ENCODE measurements at regions not wholly inside any gene's neighbourhood (a gene's known extent, or its start where the extent isn't known, plus 50 kb on each side); places are given as distances from the start of the nearest gene placed in this dataset.

- no peaks in the 10 kb centered on the region for H3K36me3 Mint-ChIP-seq
- intact Hi-C loops (cut with micrococcal nuclease): no loop called here
- H3K4me1 Mint-ChIP-seq: no peaks in the 10 kb centered on the region
- Histone ChIP-seq H3K27me3 (ENCODE audit: control insufficient read depth in 2 of 2, insufficient read depth in 2 of 2, low read length in 2 of 2) (no peaks in the 10 kb centered on the region), H3K4me1 (ENCODE audit: control insufficient read depth in 1 of 2, insufficient read depth in 2 of 2, low read length in 2 of 2) (no peaks in the 10 kb centered on the region), H3K4me2 (replicated peaks; ENCODE audit: extremely low read depth, low read length, poor library complexity, severe bottlenecking) (no peak overlapping the region), H3K36me3 (replicated peaks in 1 of 2; ENCODE audit: control insufficient read depth in 1 of 2, insufficient read depth in 2 of 2, low read length in 2 of 2) (no peaks in the 10 kb centered on the region), H3K9ac (ENCODE audit: insufficient read depth, low read length, poor library complexity, severe bottlenecking) (no peak overlapping the region), H4K20me1 (ENCODE audit: insufficient read depth, low read length) (no peaks in the 10 kb centered on the region), H3K4me3 (replicated peaks in 1 of 3; ENCODE audit: low read depth in 2 of 3, low read length in 3 of 3) (no peak overlapping the region), H3K27ac (ENCODE audit: low read depth in 1 of 2, low read length in 2 of 2) (no peak overlapping the region), H3K79me2 (ENCODE audit: insufficient read depth, low read length) (no peaks in the 10 kb centered on the region), H2AFZ (ENCODE audit: insufficient read depth, low read depth, low read length, poor library complexity, severe bottlenecking) (no peak overlapping the region), H3K9me3 (replicated peaks in 1 of 2; ENCODE audit: control insufficient read depth in 1 of 2, insufficient read depth in 1 of 2, low read length in 2 of 2) (peaks cover 0 to 7% of the 10 kb centered on the region in 2 donors)
- WGBS (ENCODE audit: insufficient coverage): 84% methylated on average over 3 of the region's 3 CpGs
- H3K4me3 Mint-ChIP-seq: no peak overlapping the region
- no peak overlapping the region for H3K27ac Mint-ChIP-seq
- DNase-seq: no peak
- H3K9me3 Mint-ChIP-seq: peaks cover 0 to 7% (median 4%) of the 10 kb centered on the region in 7 donors
- TF ChIP-seq CTCF (IDR thresholded peaks at IDR 0.05): no peak
- H3K27me3 Mint-ChIP-seq (ENCODE audit: low read depth in 3 of 3): peaks cover 0 to 3% (median 0%) of the 10 kb centered on the region in 3 donors
Measured at GRCh38 chr3:76456322-76456721, 583.6 kb upstream of the ROBO2 start.

GRCh38 chr3:76463501-76463900 lies 576.4 kb upstream of the ROBO2 start:
- no peaks in the 10 kb centered on the region for H3K27me3 ChIP-seq (ENCODE audit: control insufficient read depth in 2 of 2, insufficient read depth in 2 of 2, low read length in 2 of 2)
- H3K27ac ChIP-seq (ENCODE audit: low read depth in 1 of 2, low read length in 2 of 2): no peak overlapping the region
- H3K9me3 ChIP-seq (replicated peaks in 1 of 2; ENCODE audit: control insufficient read depth in 1 of 2, insufficient read depth in 1 of 2, low read length in 2 of 2): no peaks in the 10 kb centered on the region
- no peak overlapping the region for H3K9ac ChIP-seq (ENCODE audit: insufficient read depth, low read length, poor library complexity, severe bottlenecking)
- Mint-ChIP-seq H3K4me1 (no peaks in the 10 kb centered on the region), H3K4me3 (no peak overlapping the region), H3K27me3 (ENCODE audit: low read depth in 3 of 3) (peaks cover 0 to 3% (median 2%) of the 10 kb centered on the region in 3 donors), H3K36me3 (no peaks in the 10 kb centered on the region), H3K27ac (no peak overlapping the region), H3K9me3 (peaks cover 0 to 5% (median 3%) of the 10 kb centered on the region in 7 donors)
- intact Hi-C loops (cut with micrococcal nuclease): no loop called here
- WGBS (ENCODE audit: insufficient coverage): 73% methylated on average over 3 of the region's 4 CpGs
- H3K4me1 ChIP-seq (ENCODE audit: control insufficient read depth in 1 of 2, insufficient read depth in 2 of 2, low read length in 2 of 2): no peaks in the 10 kb centered on the region
- H3K4me3 ChIP-seq (replicated peaks in 1 of 3; ENCODE audit: low read depth in 2 of 3, low read length in 3 of 3): no peak overlapping the region
- H3K36me3 ChIP-seq (replicated peaks in 1 of 2; ENCODE audit: control insufficient read depth in 1 of 2, insufficient read depth in 2 of 2, low read length in 2 of 2): no peaks in the 10 kb centered on the region
- no peak overlapping the region for H3K4me2 ChIP-seq (replicated peaks; ENCODE audit: extremely low read depth, low read length, poor library complexity, severe bottlenecking)
- no peaks in the 10 kb centered on the region for H4K20me1 ChIP-seq (ENCODE audit: insufficient read depth, low read length)
- DNase-seq: no peak
- no peaks in the 10 kb centered on the region for H3K79me2 ChIP-seq (ENCODE audit: insufficient read depth, low read length)
- no peak for TF ChIP-seq CTCF (IDR thresholded peaks at IDR 0.05)
- no peak overlapping the region for H2AFZ ChIP-seq (ENCODE audit: insufficient read depth, low read depth, low read length, poor library complexity, severe bottlenecking)
